Endodermal cell (in vitro differentiated cells): ENCODE measurements at regions not wholly inside any gene's neighbourhood (a gene's known extent, or its start where the extent isn't known, plus 50 kb on each side); places are given as distances from the start of the nearest gene placed in this dataset.
"Not testable (repeated sequence)": the region's sequence is repeated elsewhere in the genome, so short reads cannot be mapped to it uniquely, and the experiment has no call there.

Experiments used
- DNase-seq: peaks from one replicate; pipeline ENCODE4 v3.0.0-alpha.2; 2017
- H3K27ac ChIP-seq: 2 replicates; pipeline ENCODE4 v1.5.1; 2013; ENCODE audit warnings: mild to moderate bottlenecking, low read depth, low read length, moderate library complexity
- H3K27me3 ChIP-seq: 2 replicates; pipeline ENCODE4 v1.6.1; 2013; ENCODE audit warnings: mild to moderate bottlenecking, low read length, moderate library complexity; ENCODE audit not compliant: insufficient read depth, control insufficient read depth, poor library complexity, severe bottlenecking
- H3K36me3 ChIP-seq: 2 replicates; pipeline ENCODE4 v1.7.0; 2013; ENCODE audit warnings: mild to moderate bottlenecking, low read length, moderate library complexity; ENCODE audit not compliant: control insufficient read depth, insufficient read depth
- H3K4me1 ChIP-seq: one replicate; pipeline ENCODE4 v1.7.0; 2013; ENCODE audit warnings: low read length; ENCODE audit not compliant: control insufficient read depth, insufficient read depth
- H3K4me3 ChIP-seq: 2 replicates; pipeline ENCODE4 v1.5.1; 2013; ENCODE audit warnings: mild to moderate bottlenecking, low read length, moderate library complexity
- H3K9ac ChIP-seq: 2 replicates; pipeline ENCODE4 v1.6.1; 2013; ENCODE audit warnings: mild to moderate bottlenecking, low read length, moderate library complexity; ENCODE audit not compliant: poor library complexity, severe bottlenecking; ENCODE audit errors: extremely low read depth
- H3K9me3 ChIP-seq: 2 replicates; pipeline ENCODE4 v1.6.1; 2013; ENCODE audit warnings: mild to moderate bottlenecking, low read length, moderate library complexity; ENCODE audit not compliant: control insufficient read depth
- H3K27ac Mint-ChIP-seq: 2 replicates; pipeline ENCODE4 v1.8.0; 2020; ENCODE audit warnings: mixed read lengths
- H3K27me3 Mint-ChIP-seq: 2 replicates; pipeline ENCODE4 v1.8.0; 2021; ENCODE audit warnings: mild to moderate bottlenecking, mixed read lengths; ENCODE audit not compliant: insufficient read depth
- H3K36me3 Mint-ChIP-seq: 2 replicates; pipeline ENCODE4 v1.8.0; 2020; ENCODE audit warnings: low read depth, mixed read lengths
- H3K4me1 Mint-ChIP-seq: 2 replicates; pipeline ENCODE4 v1.8.0; 2020; ENCODE audit warnings: mixed read lengths
- H3K4me3 Mint-ChIP-seq: 2 replicates; pipeline ENCODE4 v1.8.0; 2020; ENCODE audit warnings: mild to moderate bottlenecking, moderate library complexity, mixed read lengths
- H3K9me3 Mint-ChIP-seq: 2 replicates; pipeline ENCODE4 v1.8.0; 2020; ENCODE audit warnings: mild to moderate bottlenecking, mixed read lengths
- CTCF ChIP-seq: fragments of 200-600 bp; sonication (generic); conservative IDR thresholded peaks from 2 replicates; pipeline ENCODE4 v1.5.0; 2021; ENCODE audit warnings: antibody characterized with exemption, mild to moderate bottlenecking
- WGBS, 2 experiments: methylation state at CpG; one replicate each; pipeline versions ENCODE4 v1.1.5 to v1.1.7; 2013; ENCODE audit warnings: missing lambda C conversion rate in 2 of 2, mixed read lengths in 1 of 2; ENCODE audit not compliant: insufficient coverage in 1 of 2, insufficient read length in 1 of 2; 5-methylcytosine and 5-hydroxymethylcytosine counted together

GRCh38 chr6:121559611-121560269 is 124.3 kb downstream of the GJA1 start:
- no peak overlapping the region for H3K4me3 ChIP-seq
- peaks cover 11% of the 10 kb centered on the region for H3K9me3 ChIP-seq
- 99% methylated on average over 3 of the region's 3 CpGs; no CpG with 5 or more reads in 1 of the 2 experiments for WGBS, 2 experiments
- Mint-ChIP-seq H3K36me3 (peaks cover 4% of the 10 kb centered on the region), H3K4me1 (no peaks in the 10 kb centered on the region), H3K9me3 (peaks cover 13% of the 10 kb centered on the region), H3K27me3 (no peaks in the 10 kb centered on the region), H3K4me3 (no peak overlapping the region), H3K27ac (no peak overlapping the region)
- H3K36me3 ChIP-seq = no peaks in the 10 kb centered on the region
- H3K27ac ChIP-seq = no peak overlapping the region
- TF ChIP-seq CTCF = no peak
- DNase-seq = no peak
- no peaks in the 10 kb centered on the region for H3K4me1 ChIP-seq
- no peak overlapping the region for H3K9ac ChIP-seq
- H3K27me3 ChIP-seq = no peaks in the 10 kb centered on the region

- H3K27ac Mint-ChIP-seq = no peak overlapping the region
- Histone ChIP-seq H3K4me1 (no peaks in the 10 kb centered on the region), H3K36me3 (no peaks in the 10 kb centered on the region), H3K27ac (no peak overlapping the region), H3K9me3 (peaks cover 18% of the 10 kb centered on the region), H3K27me3 (no peaks in the 10 kb centered on the region), H3K9ac (no peak overlapping the region), H3K4me3 (no peak overlapping the region)
- H3K9me3 Mint-ChIP-seq = peaks cover 20% of the 10 kb centered on the region
- no peak overlapping the region for H3K4me3 Mint-ChIP-seq
- H3K27me3 Mint-ChIP-seq = no peaks in the 10 kb centered on the region
- peaks cover 6% of the 10 kb centered on the region for H3K36me3 Mint-ChIP-seq
- TF ChIP-seq CTCF = no peak
- no peak for DNase-seq
- H3K4me1 Mint-ChIP-seq = no peaks in the 10 kb centered on the region
Measured at GRCh38 chr6:121560476-121560875, 125.0 kb downstream of the GJA1 start.

- no peak overlapping the region for H3K4me3 ChIP-seq
- no peaks in the 10 kb centered on the region for H3K4me1 Mint-ChIP-seq
- H3K27ac Mint-ChIP-seq = no peak overlapping the region
- H3K9ac ChIP-seq = no peak overlapping the region
- no peak overlapping the region for H3K4me3 Mint-ChIP-seq
- no peaks in the 10 kb centered on the region for H3K4me1 ChIP-seq
- DNase-seq = no peak
- H3K36me3 Mint-ChIP-seq = peaks cover 6% of the 10 kb centered on the region
- H3K9me3 ChIP-seq = peaks cover 21% of the 10 kb centered on the region
- WGBS, 2 experiments = 82% methylated on average over 1 of the region's 1 CpG; no CpG with 5 or more reads in 1 of the 2 experiments
- no peaks in the 10 kb centered on the region for H3K27me3 Mint-ChIP-seq
- H3K27ac ChIP-seq = no peak overlapping the region
- TF ChIP-seq CTCF = no peak
- H3K36me3 ChIP-seq = no peaks in the 10 kb centered on the region
- H3K9me3 Mint-ChIP-seq = peaks cover 23% of the 10 kb centered on the region
- no peaks in the 10 kb centered on the region for H3K27me3 ChIP-seq
Measured at GRCh38 chr6:121563286-121563685, 127.8 kb downstream of the GJA1 start.

GRCh38 chr6:121564529-121564928 is 129.1 kb downstream of the GJA1 start:
- 91 to 93% methylated on average over 5 of the region's 5 CpGs for WGBS, 2 experiments
- not testable (repeated sequence) for H3K4me3 ChIP-seq, H3K9ac ChIP-seq, H3K36me3 Mint-ChIP-seq, DNase-seq, H3K27me3 Mint-ChIP-seq, H3K27ac ChIP-seq, H3K4me1 ChIP-seq, H3K36me3 ChIP-seq, H3K4me3 Mint-ChIP-seq, H3K27ac Mint-ChIP-seq, H3K27me3 ChIP-seq, H3K4me1 Mint-ChIP-seq
- peaks cover 30% of the 10 kb centered on the region for H3K9me3 Mint-ChIP-seq
- H3K9me3 ChIP-seq = peaks cover 21% of the 10 kb centered on the region
